DOHH2 (cell line): ENCODE measurements at regions not wholly inside any gene's neighbourhood (a gene's known extent, or its start where the extent isn't known, plus 50 kb on each side); places are given as distances from the start of the nearest gene placed in this dataset.

Experiments used
- H3F3A ChIP-seq: fragments of 200-600 bp; sonication (generic), shearing (Covaris generic); 2 replicates; pipeline ENCODE4 v1.6.0; 2016; ENCODE audit warnings: antibody characterized with exemption, mild to moderate bottlenecking; ENCODE audit not compliant: control insufficient read depth, insufficient read depth
- H3K27ac ChIP-seq: fragments of 200-600 bp; sonication (generic); 2 replicates; pipeline ENCODE4 v1.5.1; 2014; ENCODE audit warnings: low read depth, mild to moderate bottlenecking, low read length, moderate library complexity
- H3K27me3 ChIP-seq: fragments of 200-600 bp; sonication (generic); 2 replicates; pipeline ENCODE4 v1.6.1; 2014; ENCODE audit warnings: mild to moderate bottlenecking, low read length, mixed read lengths; ENCODE audit not compliant: control insufficient read depth
- H3K36me3 ChIP-seq: fragments of 200-600 bp; sonication (generic); 2 replicates; pipeline ENCODE4 v1.6.1; 2014; ENCODE audit warnings: mild to moderate bottlenecking, low read length, moderate library complexity, mixed read lengths; ENCODE audit not compliant: control insufficient read depth
- H3K4me1 ChIP-seq: fragments of 200-600 bp; sonication (generic); 2 replicates; pipeline ENCODE4 v1.6.1; 2014; ENCODE audit warnings: mild to moderate bottlenecking, low read length, mixed read lengths; ENCODE audit not compliant: control insufficient read depth
- H3K4me2 ChIP-seq: fragments of 200-600 bp; sonication (generic); 2 replicates; pipeline ENCODE4 v1.6.0; 2014; ENCODE audit warnings: mild to moderate bottlenecking, low read length, moderate library complexity
- H3K4me3 ChIP-seq: fragments of 200-600 bp; sonication (generic); 2 replicates; pipeline ENCODE4 v1.5.1; 2014; ENCODE audit warnings: mild to moderate bottlenecking, low read length, mixed read lengths
- H3K79me2 ChIP-seq: fragments of 200-600 bp; sonication (generic); 2 replicates; pipeline ENCODE4 v1.6.1; 2014; ENCODE audit warnings: mild to moderate bottlenecking, low read length, mixed read lengths; ENCODE audit not compliant: control insufficient read depth
- H3K9me2 ChIP-seq: fragments of 200-600 bp; sonication (generic); replicated peaks from 2 replicates; pipeline ENCODE4 v1.6.1; 2014; ENCODE audit warnings: mild to moderate bottlenecking, low read length, mixed read lengths; ENCODE audit not compliant: control insufficient read depth
- H3K9me3 ChIP-seq: fragments of 200-600 bp; sonication (generic); 2 replicates; pipeline ENCODE4 v1.6.1; 2014; ENCODE audit warnings: antibody characterized with exemption, low read length, mixed read lengths; ENCODE audit not compliant: control insufficient read depth, insufficient read depth
- H4K20me1 ChIP-seq: fragments of 200-600 bp; sonication (generic); 2 replicates; pipeline ENCODE4 v1.6.0; 2014; ENCODE audit warnings: low read depth, mild to moderate bottlenecking, antibody characterized with exemption, low read length, moderate library complexity; ENCODE audit not compliant: control insufficient read depth, insufficient read depth
- CTCF ChIP-seq: fragments of 200-600 bp; sonication (generic); IDR thresholded peaks from one replicate; pipeline ENCODE4 v1.5.1; 2014; ENCODE audit warnings: antibody characterized with exemption, mild to moderate bottlenecking, low read depth, low read length; ENCODE audit not compliant: poor library complexity, severe bottlenecking
- EZH2phosphoT487 ChIP-seq: fragments of 200-600 bp; sonication (generic); IDR thresholded peaks from 2 replicates; pipeline ENCODE4 v1.6.1; 2017; ENCODE audit warnings: borderline replicate concordance, mild to moderate bottlenecking, antibody characterized with exemption, low read length, moderate library complexity, mixed read lengths

GRCh38 chr10:62482581-62482980 lies 108.4 kb downstream of the ZNF365 start:
- no peaks in the 10 kb centered on the region for H3F3A ChIP-seq
- no peak overlapping the region for H3K27ac ChIP-seq
- H3K9me2 ChIP-seq: no peaks in the 10 kb centered on the region
- H3K4me1 ChIP-seq: no peaks in the 10 kb centered on the region
- no peak overlapping the region for H3K4me2 ChIP-seq
- no peak overlapping the region for H3K4me3 ChIP-seq
- no peaks in the 10 kb centered on the region for H3K36me3 ChIP-seq
- no peaks in the 10 kb centered on the region for H3K9me3 ChIP-seq
- TF ChIP-seq CTCF (no peak), EZH2phosphoT487 (no peak)
- H3K79me2 ChIP-seq: no peaks in the 10 kb centered on the region
- peaks cover 2% of the 10 kb centered on the region; the same call in 1 of the 2 replicates for H3K27me3 ChIP-seq
- H4K20me1 ChIP-seq: no peaks in the 10 kb centered on the region

DNA sequence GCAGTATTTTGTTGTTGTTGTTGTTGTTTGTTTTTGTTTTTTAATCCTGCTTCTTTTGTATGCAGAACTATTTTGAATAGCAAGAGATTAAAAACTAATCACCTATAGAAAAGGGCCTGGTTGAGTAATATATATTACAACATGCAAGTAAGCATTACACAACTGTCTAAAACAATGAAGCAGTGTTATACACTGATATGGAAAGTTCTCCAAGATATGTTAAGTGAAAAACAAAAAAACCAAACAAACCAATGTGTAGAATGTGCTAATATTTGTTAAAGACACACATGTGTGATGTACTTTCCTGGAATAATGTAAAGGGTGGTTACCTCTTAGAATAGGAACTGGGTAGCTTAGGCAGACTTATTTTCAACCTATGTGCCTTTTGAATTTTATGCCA lies 117.4 kb downstream of the ZNF365 start:
- no peaks in the 10 kb centered on the region for H3K4me1 ChIP-seq
- no peaks in the 10 kb centered on the region for H4K20me1 ChIP-seq
- H3K79me2 ChIP-seq: no peaks in the 10 kb centered on the region
- H3K27ac ChIP-seq: no peak overlapping the region
- no peaks in the 10 kb centered on the region for H3F3A ChIP-seq
- no peak for TF ChIP-seq EZH2phosphoT487
- no peak for TF ChIP-seq CTCF
- H3K27me3 ChIP-seq: peaks cover 13% of the 10 kb centered on the region; the same call in 1 of the 2 replicates
- no peak overlapping the region for H3K4me3 ChIP-seq
- H3K36me3 ChIP-seq: no peaks in the 10 kb centered on the region
- H3K9me3 ChIP-seq: no peaks in the 10 kb centered on the region
- no peaks in the 10 kb centered on the region for H3K9me2 ChIP-seq
- no peak overlapping the region for H3K4me2 ChIP-seq

DNA sequence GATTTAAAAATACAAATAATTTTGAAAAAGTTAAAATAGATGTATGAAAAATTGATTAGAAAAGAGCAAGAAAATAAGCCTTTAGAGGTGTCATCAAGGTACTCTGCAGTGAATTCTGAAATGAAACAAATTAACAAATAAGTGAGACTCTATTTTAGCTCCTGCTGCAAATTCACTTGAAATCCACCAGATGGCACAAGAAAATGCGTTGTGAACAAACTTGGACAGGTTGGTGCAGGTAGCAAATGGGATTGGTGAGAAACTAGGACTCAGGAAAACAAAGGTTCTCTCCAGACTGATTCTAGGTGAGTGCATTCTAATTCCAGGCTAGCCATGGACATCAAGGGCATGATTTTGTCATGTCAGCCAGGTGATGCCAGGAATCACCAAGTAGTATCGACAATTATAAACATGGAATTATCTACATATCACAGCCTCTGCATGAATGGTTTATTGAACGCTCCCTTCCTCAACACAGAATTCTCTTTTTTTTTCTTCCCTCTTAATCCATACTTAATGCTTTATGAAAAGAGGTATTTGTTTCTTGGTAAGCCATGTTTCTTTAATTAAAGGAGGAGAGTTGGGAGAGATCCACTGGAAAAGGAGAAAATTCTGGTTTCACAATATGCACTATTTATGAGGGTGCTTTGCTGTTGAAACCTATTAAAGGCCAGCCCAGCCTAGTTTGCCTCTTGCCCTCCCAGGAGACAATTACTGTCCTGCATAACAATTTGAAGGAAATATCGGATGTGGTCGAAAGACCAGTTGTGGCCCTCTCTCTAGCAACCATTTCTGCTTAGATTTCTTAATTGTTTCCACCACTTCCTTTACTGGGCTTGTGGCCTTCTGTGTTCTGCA lies 118.1 kb downstream of the ZNF365 start:
- TF ChIP-seq CTCF (peak; percentile 67), EZH2phosphoT487 (no peak)
- Histone ChIP-seq H4K20me1 (no peaks in the 10 kb centered on the region), H3K4me3 (no peak overlapping the region), H3K27ac (no peak overlapping the region), H3K9me3 (no peaks in the 10 kb centered on the region), H3K4me2 (no peak overlapping the region), H3K4me1 (no peaks in the 10 kb centered on the region), H3K36me3 (no peaks in the 10 kb centered on the region), H3K9me2 (no peaks in the 10 kb centered on the region), H3K79me2 (no peaks in the 10 kb centered on the region), H3F3A (no peaks in the 10 kb centered on the region), H3K27me3 (peaks cover 13% of the 10 kb centered on the region; the same call in 1 of the 2 replicates)
